Fibroblast of lung (primary cell): ENCODE measurements at regions not wholly inside any gene's neighbourhood (a gene's known extent, or its start where the extent isn't known, plus 50 kb on each side); places are given as distances from the start of the nearest gene placed in this dataset.

Experiments used
- CTCF ChIP-seq, 2 donors: IDR thresholded peaks in 1 of 2; conservative IDR thresholded peaks in 1 of 2; 1 replicate in 1 of 2; 2 replicates in 1 of 2; pipeline ENCODE4 v1.5.1; 2011 to 2012; ENCODE audit warnings: low read length in 2 of 2, control low read depth in 1 of 2, inconsistent platforms in 1 of 2, low read depth in 1 of 2, mild to moderate bottlenecking in 1 of 2
- EZH2 ChIP-seq: IDR thresholded peaks from 2 replicates; pipeline ENCODE4 v1.5.1; 2012; ENCODE audit warnings: low read length, control low read depth, mild to moderate bottlenecking; ENCODE audit errors: missing control alignments

- no peak for TF ChIP-seq EZH2
- no peak for TF ChIP-seq CTCF (conservative IDR thresholded peaks at IDR 0.05 in 1 of 2, IDR thresholded peaks at IDR 0.05 in 1 of 2; ENCODE audit: low read depth in 1 of 2, low read length in 2 of 2)
These were observed 58.8 kb upstream of the GGTA1 start for GRCh38 chr9:121558473-121558872.
